Effector CD4-positive, alpha-beta T cell (primary cell): ENCODE measurements at regions not wholly inside any gene's neighbourhood (a gene's known extent, or its start where the extent isn't known, plus 50 kb on each side); places are given as distances from the start of the nearest gene placed in this dataset.

ENCODE experiments used
- DNase-seq: peaks from one replicate; pipeline ENCODE4 v3.0.0-alpha.2; 2020

DNA sequence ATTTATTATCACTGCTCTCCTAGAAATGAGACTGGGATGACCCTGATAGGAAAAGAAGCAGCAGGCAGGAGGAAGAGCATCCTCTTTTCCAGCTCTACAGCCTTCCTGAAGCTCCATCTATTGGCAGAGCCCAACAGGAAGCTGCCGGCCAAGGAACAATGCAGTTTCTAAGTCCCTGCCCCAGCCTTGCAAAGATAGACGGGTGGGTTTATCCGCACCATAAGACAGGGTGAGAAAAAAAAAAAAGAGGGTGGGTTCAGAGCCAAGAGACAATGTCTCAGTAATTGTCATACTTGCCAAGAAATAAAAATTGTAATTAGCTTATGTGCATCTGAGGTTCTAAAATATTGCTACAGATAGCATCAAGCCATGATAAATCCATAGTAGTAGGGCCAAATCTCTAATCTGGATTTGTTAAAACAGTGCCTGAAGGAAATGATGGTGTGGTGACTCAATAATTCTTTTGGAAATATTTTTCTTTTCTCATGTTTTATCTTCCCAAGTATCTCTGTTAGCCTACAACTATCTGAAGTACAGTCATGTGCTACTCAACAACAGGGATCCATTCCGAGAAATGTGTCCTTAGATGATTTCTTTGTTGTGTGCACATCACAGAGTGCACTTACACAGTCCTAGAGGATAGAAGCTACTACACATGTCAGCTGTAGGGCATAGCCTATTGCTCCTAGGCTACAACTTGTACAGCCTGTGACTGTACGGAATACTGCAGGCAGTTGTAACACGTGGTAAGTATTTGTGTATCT is 242.9 kb upstream of the CXCL12 start:
- no peak for DNase-seq

DNA sequence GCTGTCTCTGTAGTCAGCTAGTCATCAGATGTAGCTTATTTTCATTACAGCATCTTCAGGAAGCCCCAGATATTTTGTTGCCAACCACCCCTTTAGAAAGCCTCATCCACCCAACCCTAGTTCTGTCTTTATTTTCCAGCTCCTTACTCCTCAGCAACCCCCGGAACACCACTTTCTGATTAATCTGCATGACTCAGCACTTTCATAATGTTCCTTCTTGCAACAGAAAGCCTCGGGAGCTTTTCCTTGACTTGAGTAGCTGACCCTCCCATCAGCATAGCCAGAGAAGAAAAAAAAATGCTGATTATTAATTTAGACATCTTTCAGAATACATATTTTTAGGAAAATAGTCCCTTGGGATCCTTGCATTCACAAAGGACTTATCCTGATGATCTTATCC is 244.0 kb upstream of the CXCL12 start:
- no peak for DNase-seq

DNA sequence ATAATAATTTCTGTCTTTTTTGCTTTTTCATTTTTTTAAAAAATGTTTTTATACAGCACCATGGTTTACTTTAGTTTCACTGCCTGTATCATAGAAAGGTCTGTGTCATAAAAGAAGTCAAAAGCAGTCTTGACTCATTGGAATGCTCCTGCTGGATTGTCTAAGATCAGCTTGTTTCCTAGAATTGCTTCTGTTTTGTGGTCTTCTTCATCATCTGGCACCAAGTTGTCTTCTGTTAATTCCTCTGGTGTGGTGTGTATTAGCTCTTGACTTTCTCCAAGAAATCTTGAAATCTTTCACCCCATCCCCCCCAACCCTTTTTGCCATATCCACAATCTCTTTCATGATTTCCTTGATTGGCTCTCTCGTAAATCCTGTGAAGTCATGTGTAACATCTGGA is 250.3 kb upstream of the CXCL12 start:
- DNase-seq = no peak

DNA sequence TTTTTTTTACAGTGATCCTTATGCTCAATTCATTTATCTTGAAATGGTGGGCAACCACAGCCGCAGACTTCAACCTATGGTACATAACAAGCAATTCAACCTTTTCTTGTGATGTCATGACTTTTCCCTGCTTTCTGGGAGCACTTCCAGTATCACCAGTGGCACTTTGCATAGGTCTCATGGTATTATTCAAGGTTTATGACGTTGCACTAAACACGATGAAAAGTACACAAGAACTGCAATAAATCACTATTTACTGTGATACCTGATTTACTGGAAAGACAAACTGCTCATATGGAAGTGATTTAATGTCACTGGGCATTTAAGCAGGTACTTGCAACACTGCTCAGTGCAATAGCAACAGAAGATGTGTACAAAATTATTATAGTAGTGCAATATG is 251.7 kb upstream of the CXCL12 start:
- DNase-seq = no peak

DNA sequence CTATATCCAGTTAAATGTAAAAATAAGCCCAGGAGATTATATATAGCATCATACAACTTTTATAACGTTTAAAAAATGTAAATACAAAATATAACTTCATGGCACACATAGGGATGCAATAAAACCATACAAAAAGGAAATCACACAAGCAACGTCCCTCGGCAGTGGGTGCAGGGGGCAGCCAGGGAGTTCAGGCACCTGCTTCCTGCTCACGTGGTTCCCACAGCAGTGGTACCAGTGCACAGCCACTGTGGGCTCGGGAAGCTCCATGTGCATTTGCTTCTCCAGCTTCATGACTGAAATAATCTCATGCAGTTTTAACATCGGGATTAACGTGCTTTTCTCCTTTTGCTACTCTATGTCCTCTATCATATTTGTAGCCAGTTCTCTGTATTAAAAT is 255.5 kb upstream of the CXCL12 start:
- DNase-seq = no peak

DNA sequence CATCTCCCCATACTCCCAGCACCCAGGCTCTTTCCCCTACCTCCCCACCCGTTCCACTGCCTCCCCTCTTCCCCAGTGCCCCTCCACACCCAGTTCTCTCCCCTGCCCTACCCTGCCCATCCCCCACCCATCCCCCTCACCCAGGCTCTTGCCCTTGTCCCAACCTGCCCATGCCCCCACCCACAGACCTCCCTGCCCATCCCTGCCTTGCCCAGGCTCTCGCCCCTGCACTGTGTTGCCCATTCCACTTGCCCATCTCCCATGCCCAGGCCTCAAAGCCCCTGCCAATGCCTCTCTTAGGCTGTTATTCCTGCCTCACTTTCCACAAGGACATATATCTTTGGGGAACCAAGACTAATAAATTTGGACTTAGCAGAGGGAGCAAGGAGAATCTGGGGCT is 262.6 kb upstream of the CXCL12 start:
- DNase-seq = no peak

DNA sequence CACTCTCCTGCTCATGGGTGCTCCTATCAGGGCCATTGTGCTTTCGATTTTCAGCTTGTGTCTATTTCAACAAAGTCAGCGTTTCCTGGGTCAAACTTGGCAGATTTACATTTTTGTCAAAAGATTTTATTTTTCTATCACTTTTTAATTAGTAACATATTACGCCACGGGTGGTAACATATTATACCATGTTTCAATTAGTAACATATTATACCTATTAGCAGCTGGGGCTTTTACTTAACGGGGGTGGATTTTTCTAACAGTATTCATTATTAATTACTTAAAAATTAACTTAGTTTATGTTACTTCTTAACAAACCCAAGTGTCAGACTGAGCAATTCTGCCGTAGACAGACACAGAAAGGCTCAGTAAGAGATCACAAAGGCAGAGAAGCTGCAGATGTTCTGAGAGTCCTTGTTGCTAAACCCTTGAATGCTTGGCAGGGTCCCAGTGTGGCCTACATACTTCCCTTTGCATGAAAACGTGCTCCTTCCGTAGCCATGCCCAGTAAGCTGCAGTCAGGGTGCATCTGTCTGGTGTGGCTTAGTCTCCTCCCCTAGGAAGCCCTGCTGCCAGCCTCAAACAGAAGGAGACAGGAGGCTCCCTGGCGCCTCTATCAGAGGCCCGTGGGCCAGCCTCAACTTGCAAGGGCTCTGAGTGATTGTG is 263.1 kb upstream of the CXCL12 start:
- no peak for DNase-seq

DNA sequence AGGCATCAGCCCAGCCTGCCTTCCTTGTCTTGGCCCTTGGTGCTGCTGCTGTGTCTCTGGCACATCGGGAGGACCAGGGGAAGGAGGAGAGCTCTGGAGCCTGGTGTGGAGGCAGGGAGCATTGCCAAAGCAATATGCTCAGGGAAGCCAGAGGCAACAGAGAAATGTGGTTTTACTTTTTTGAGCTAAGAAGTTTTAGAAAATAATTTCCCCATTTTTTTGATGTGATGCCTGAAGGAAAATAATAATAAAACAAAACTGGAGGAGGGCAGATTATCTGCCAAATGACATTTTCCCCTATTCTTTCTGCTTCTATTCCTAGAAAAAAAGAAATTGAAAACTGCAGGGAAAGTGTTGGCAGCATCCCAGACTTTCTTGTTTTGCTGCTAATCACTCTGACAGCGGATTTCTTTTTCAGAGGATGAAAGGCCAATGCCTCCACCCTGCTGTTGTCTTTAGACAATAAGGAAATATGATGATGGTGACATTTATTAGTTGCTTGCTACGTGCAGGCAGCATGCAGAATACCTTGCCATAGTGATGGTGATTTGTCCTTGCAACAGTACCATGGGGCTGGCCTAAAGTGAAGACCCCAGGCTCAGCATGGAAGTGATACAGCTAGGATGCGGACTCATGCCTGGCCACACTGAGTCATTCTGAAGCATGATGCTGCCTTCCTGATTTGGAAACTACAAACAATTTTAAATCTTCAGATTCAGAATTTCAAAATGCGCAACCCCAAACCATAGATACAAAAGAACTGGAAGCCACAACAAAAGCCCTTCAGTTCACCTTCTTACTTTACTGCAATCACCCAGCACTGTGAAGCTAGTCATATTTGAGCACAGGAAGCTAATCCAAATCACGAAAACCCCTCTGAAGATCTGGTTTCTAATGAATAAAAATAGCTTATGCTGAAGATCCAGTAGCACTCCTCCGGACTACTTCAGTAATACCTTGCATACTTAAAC is 260.2 kb upstream of the TMEM72 start:
- DNase-seq = no peak

DNA sequence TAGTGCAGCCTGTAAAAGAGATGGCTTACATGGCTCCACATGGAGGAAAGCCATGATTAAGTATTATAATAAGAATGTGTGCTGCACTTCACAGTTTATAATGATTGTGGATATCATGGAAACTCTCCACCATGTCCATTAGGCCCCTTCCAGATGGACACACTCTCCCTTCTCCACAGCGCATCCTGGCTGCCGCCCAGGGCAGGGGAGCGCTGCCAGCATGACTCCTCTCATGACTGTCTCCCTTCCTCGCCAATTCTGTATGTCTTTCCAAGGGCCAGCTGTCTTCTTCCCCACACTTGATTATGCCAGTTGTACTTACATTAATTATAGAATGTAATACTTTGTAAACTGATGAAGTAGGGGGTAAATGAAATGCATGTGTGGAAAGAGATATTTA is 259.3 kb upstream of the TMEM72 start:
- no peak for DNase-seq

DNA sequence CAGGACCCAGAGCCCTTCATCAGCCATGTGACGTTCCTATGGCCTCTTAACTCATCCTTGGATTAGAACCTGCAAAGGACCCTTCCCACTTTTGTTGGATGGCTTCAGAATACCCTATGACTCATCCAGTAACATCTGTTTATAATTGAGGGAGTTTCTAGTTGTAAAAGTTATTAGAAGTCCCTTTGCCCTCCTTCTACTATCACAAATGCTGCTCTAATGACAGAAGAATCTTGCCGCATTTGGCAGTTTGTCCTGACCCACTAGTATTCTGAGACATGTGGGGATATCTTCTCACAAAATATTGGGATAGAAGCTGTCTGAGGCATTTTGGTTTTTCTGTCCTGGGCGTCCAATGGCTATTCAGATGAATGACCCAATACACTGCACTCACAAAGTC is 251.8 kb upstream of the TMEM72 start:
- no peak for DNase-seq

DNA sequence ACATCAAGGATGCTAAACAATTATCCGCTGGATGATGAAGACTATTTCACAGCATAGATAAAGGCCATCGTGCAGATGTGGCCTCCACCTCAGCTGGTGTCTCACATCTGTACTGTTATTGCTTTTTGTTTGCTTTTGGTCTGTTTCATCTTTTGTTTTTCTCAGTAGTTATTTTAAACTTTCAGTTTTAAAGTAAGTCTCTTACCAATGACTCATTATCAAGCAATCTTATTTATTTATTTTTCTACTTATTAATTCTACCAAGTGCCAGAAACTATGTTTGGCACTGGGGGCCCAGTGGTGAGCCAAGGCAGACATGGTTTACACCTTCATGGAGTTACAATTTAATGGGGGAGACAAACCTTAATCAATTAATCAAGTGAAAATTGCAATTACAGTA is 250.9 kb upstream of the TMEM72 start:
- no peak for DNase-seq

DNA sequence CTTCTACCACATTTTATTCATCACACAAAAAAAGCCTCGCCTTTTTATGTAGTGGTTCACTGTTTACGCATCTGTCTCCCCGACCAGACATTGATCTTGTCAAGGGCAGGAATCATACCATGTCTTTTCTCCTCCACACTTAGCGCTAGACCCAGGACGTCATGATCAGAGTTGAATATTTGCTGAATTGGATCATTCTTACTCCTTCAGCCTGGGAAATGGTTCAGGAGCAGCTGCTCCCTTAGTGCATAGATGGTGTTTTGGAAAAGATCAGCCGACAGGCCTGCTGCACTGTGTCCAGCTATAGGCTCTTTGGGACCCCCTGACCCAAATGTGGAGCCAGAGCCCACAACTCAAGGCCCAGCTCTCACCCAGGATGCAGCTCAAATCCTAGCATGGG is 249.1 kb upstream of the TMEM72 start:
- DNase-seq = no peak

DNA sequence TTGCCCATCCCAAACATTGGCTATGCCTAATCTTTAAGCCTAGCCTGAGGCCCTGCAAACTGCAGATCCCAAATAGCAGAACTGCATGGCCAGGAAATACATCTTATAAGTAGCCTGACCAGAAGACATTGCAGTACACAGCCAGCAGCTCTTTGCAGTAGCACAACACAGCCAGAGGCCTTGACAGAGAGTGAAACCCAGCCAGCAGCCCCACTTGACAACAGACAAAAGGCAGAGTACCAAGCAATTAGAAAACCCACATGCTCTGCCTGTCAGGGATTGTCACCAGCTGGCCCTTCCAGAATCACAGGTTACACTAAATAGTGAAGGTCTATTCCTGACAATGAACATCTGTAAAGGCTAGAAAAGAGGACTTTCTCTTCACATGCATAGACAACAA is 242.8 kb upstream of the TMEM72 start:
- DNase-seq = no peak

DNA sequence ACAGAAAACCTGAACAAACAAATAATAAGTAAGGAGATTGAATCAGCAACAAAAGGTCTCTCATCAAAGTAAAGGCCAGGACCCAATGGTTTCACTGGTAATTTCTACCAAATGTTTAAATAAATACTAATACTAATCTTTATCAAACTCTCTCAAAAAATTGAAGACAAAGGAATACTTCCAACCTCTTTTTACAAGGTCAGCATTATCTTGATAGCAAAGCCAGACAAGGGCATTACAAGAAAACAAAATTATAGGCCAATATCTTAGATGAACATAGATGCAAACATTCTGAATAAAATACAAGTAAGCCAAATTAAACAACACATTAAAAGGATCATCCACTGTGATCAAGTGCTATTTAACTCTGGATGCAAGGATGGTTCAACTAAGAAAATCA is 239.8 kb upstream of the TMEM72 start:
- no peak for DNase-seq

DNA sequence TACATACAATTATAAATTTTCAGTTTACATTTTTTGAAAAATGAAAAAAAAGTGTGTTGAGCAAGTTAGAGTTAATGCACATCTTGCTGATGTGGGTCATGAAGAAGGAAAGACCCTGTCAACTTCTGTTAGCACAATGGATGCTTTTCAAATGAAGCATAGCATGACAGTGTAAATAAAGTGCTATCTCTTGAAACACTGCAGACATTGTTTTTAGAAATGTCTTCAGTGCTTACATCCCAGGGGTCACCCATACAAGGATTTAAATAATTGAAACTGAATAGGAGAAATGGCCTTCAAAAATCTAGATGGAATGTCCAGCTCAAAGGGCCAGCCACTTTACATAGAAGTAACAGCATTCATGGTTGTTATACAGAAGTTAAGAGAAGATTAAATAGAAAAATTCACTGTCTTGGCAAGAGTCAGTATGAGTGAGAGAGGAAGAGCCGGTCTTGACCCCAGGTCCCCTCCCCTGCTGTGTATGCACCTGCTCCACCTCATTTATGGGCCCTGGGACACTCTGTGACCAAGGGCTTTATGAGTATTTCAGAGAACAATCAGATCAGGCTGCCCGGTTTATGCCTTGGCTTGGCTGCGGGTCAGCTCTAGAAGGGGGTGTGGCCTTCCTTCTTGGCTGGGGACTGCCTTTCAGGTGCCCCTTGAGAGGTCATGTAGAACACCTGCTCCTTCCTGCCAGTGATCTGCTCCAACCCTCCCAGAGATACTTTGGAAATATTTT is 237.7 kb upstream of the TMEM72 start:
- DNase-seq = no peak

DNA sequence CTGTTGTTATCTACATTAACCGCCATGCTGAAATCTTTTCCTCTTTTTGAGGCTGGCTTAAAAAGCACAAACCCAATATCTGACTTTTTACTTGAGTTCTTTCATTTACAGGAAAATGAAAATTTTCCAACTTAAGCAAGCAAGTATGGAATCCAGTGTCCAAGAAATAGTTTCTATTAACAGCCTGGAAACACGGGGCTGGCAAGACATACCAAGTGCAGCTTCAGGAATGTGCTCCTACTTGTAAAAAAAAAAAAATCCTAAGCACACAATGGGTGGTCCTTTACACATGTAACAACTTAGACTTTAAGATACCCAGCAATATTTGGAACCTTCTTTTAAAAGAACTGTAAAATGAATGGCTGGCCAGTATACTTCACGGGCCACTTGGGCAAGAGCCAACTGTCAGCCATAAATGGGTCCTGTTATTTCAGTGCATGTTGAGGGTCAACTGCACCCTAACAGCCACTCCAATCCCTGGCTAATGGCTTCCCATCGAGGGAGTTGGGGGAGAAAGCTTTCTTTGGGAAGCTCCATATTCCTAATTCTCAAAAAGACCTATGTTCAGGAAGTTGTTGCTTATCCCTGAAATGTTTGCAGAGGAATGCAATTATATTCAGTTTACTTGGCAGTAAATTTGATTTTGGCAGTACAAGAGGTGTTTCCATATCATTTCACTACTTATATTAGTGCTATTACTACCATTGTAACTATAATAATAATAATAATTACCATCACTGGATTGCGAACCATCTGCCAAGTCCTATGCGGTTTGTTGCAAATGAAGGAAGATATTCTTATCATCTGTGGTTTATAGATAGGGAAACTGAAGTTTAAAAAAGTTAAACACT is 236.4 kb upstream of the TMEM72 start:
- no peak for DNase-seq

DNA sequence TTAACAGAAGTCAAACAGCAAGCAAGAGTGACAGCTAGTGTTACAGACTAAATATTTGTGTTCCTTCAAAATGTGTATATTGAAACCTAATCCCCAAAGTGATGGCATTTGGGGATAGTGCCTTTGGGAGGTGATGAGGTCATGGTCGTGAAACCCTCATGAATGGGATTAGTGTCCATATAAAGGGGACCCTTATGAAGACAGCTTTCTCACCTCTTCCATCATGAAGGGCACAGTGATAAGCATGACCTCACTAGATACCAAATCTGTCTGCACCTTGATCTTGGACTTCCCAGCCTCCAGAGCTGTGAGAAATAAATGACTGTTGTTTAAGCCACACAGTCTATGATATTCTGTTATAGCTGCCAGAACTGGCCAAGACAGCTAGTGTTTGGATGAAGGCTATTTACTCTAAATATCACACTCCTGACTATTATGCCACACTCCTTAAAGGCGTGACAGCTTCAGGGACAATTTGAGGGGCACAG is 235.7 kb upstream of the TMEM72 start:
- DNase-seq = no peak

DNA sequence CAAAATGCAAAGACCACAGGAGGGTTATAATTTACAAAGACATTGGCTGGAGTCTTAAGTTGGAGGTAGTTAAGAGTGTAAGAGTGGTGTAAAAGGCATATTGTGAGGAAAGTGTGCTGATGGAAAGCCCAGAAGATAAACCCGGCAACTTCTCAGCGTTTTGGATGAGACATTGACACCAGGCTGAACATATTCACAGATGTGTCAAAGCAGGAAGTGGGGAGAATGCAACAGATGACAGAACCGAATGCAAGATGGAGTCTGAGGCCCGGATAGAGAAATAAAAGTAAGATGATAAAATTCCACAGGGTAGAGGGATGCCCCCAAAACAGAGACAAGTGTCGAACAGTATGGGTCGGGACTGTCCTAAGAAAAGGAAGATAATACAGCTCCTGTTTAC is 230.4 kb upstream of the TMEM72 start:
- no peak for DNase-seq

DNA sequence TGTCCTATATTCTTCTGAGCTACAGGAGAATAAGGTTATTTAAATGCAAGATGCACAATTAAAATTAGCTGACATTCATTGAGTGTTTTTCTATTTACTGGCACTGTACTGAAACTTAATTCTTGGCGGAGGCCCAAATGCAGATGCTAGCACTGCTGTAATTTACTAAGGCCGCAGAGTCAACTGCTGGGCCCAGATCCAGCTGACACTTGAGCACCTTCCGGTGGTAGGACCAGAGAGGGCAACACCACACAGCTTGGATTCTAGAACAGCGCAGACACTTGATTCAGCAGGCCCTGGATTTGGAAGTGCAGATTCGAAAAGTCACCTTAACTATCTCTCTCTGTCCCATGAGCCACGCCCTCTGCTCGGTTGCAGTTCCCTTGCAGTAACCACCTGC is 228.6 kb upstream of the TMEM72 start:
- DNase-seq = no peak

DNA sequence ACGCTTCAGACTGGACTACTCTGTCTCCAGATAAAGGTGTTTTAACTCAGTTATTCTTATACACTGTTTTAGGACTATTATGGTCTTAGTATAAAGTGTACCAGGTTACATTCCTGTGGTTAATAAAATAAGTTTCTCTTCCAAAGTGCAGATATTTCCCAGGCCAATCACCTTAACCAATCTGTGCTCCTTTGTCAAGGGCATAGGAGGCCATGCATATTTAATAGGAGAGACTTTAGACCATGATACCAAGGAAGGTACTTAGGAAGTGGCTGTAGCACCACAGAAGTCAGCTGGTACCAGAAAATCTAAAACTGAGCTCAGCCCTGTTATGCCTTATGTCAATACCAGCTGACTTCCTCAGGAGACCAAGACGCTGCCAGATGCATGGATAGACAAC is 226.5 kb upstream of the TMEM72 start:
- DNase-seq = no peak

DNA sequence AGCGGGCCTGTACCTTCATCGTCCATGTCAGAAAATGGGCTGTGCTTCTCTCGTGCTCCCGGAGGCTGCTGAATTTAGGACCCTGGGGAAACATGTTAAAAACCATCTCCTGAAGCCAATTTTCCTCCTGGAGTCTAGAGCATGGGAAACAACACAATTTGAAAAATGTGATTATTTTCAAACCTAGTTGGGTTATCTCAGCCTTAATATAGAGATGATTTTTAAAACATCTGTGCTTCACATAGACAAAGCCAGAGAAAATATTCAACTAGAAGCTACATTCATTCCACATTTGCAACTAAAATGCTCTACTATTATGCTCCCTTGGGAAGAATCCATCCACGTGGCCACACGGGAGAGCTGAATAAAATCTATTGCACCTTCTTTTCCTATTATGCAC is 225.9 kb upstream of the TMEM72 start:
- DNase-seq = no peak

DNA sequence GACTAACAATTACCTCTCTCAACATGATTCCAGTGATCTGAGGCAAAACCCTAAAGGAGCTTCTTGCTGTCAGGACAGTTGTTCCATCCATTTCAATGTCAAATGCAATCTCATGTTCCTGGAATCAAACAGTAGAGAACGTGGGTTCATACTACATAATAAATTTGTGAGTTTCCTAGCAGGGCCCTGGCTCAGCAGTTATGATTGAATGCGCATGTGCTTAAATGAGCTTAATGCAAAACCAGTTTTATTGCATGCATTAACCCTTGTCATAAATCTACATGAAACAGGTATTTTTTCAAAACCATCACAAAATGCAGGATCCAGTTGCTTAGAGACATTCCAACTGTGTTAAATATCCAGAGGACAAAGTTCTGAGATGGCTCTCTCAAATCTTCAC is 225.4 kb upstream of the TMEM72 start:
- DNase-seq = no peak
